H1 (cell line): ENCODE measurements at regions not wholly inside any gene's neighbourhood (a gene's known extent, or its start where the extent isn't known, plus 50 kb on each side); places are given as distances from the start of the nearest gene placed in this dataset.

Source experiments
- CTCF ChIA-PET: fragments of 300-600 bp; sonication (Branson Sonifier 250); formaldehyde crosslinking; loops from one replicate; lab custom pipeline; 2021; ENCODE audit not compliant: partially characterized antibody; lab: Charles Lee
- POLR2A ChIA-PET: fragments of 300-600 bp; sonication (Branson Sonifier 250); formaldehyde crosslinking; loops from one replicate; lab custom pipeline; 2021; ENCODE audit warnings: inconsistent platforms; ENCODE audit not compliant: partially characterized antibody; lab: Charles Lee
- DNase-seq, 2 experiments: peaks; one replicate each; pipeline versions ENCODE4 v3.0.0 to v3.0.0-alpha.2; 2010 to 2022; ENCODE audit warnings: low spot score in 2 of 2, low read depth in 1 of 2, mixed read lengths in 1 of 2
- FAIRE-seq: peaks from 2 replicates; lab custom pipeline; 2011; peaks lifted over from hg19 to GRCh38; lab: Jason Lieb, UNC
- H2AFZ ChIP-seq: 2 replicates; pipeline ENCODE4 v1.8.1; 2012; ENCODE audit warnings: low read length, inconsistent platforms
- H2AK5ac ChIP-seq: 2 replicates; pipeline ENCODE4 v1.6.1; 2013; ENCODE audit warnings: low read depth, low read length
- H2BK120ac ChIP-seq: replicated peaks from 2 replicates; pipeline ENCODE3; 2013; ENCODE audit warnings: low read depth, low read length, inconsistent platforms
- H2BK12ac ChIP-seq: 2 replicates; pipeline ENCODE4 v1.6.1; 2013; ENCODE audit warnings: low read depth, low read length
- H2BK15ac ChIP-seq: 2 replicates; pipeline ENCODE4 v1.6.1; 2013; ENCODE audit warnings: low read length
- H2BK20ac ChIP-seq: 2 replicates; pipeline ENCODE4 v1.6.1; 2013; ENCODE audit warnings: low read length
- H2BK5ac ChIP-seq: 2 replicates; pipeline ENCODE4 v1.6.1; 2013; ENCODE audit warnings: low read depth, low read length
- H3K14ac ChIP-seq: 2 replicates; pipeline ENCODE4 v1.6.1; 2013; ENCODE audit warnings: inconsistent platforms; ENCODE audit not compliant: insufficient read length
- H3K18ac ChIP-seq: 2 replicates; pipeline ENCODE4 v1.6.1; 2013; ENCODE audit warnings: low read length; ENCODE audit errors: extremely low read depth
- H3K23ac ChIP-seq: 2 replicates; pipeline ENCODE4 v1.6.1; 2013; ENCODE audit warnings: inconsistent platforms; ENCODE audit not compliant: insufficient read length
- H3K23me2 ChIP-seq: 2 replicates; pipeline ENCODE4 v1.6.1; 2013; ENCODE audit warnings: low read depth, low read length
- H3K27ac ChIP-seq: 2 replicates; pipeline ENCODE4 v1.6.1; 2011; ENCODE audit warnings: low read depth, low read length, inconsistent platforms
- H3K27me3 ChIP-seq, 4 experiments: replicated peaks in 1 of 4; 1 replicate in 1 of 4; 2 replicates in 3 of 4; pipeline versions ENCODE4 v1.6.1 to v1.8.1; 2011 to 2013; ENCODE audit warnings: low read length in 3 of 4, mild to moderate bottlenecking in 3 of 4, inconsistent platforms in 2 of 4, mixed read lengths in 2 of 4, moderate library complexity in 1 of 4; ENCODE audit not compliant: control insufficient read depth in 3 of 4, insufficient read depth in 3 of 4; ENCODE audit errors: extremely low read depth in 1 of 4
- H3K36me3 ChIP-seq, 4 experiments: 2 replicates each; pipeline versions ENCODE4 v1.6.1 to v1.8.1; 2011 to 2013; ENCODE audit warnings: mild to moderate bottlenecking in 4 of 4, low read length in 3 of 4, moderate library complexity in 2 of 4, control low read depth in 1 of 4, inconsistent platforms in 1 of 4; ENCODE audit not compliant: insufficient read depth in 4 of 4, control insufficient read depth in 2 of 4
- H3K4ac ChIP-seq: replicated peaks from 2 replicates; pipeline ENCODE3; 2013; ENCODE audit warnings: low read length, low read depth, mixed read lengths, inconsistent platforms; ENCODE audit not compliant: insufficient read length
- H3K4me1 ChIP-seq, 4 experiments: replicated peaks in 1 of 4; 1 replicate in 1 of 4; 2 replicates in 3 of 4; pipeline versions ENCODE4 v1.6.1 to v1.8.1; 2011 to 2013; ENCODE audit warnings: low read length in 3 of 4, inconsistent platforms in 2 of 4, mixed read lengths in 1 of 4; ENCODE audit not compliant: insufficient read depth in 4 of 4, control insufficient read depth in 3 of 4
- H3K4me2 ChIP-seq, 2 experiments: 2 replicates each; pipeline versions ENCODE4 v1.6.1 to v1.8.1; 2011 to 2013; ENCODE audit warnings: low read depth in 2 of 2, low read length in 2 of 2, control low read depth in 1 of 2, inconsistent platforms in 1 of 2, mild to moderate bottlenecking in 1 of 2; ENCODE audit not compliant: insufficient read depth in 1 of 2
- H3K4me3 ChIP-seq, 4 experiments: fragments of 200-600, 300-600 bp in 1 of 4; sonication (generic), shearing (Covaris generic), sonication (Bioruptor Twin) in 1 of 4; 2 replicates each; pipeline versions ENCODE4 v1.5.1 to v1.8.1; 2011 to 2016; ENCODE audit warnings: low read length in 4 of 4, low read depth in 3 of 4, control low read depth in 2 of 4, inconsistent platforms in 2 of 4, mild to moderate bottlenecking in 2 of 4, mixed read lengths in 1 of 4, moderate library complexity in 1 of 4; ENCODE audit not compliant: insufficient read depth in 2 of 4; ENCODE audit errors: extremely low read depth in 1 of 4
- H3K56ac ChIP-seq: replicated peaks from 2 replicates; pipeline ENCODE3; 2013; ENCODE audit warnings: low read depth, mild to moderate bottlenecking, mixed read lengths, low read length, inconsistent platforms; ENCODE audit not compliant: insufficient read length
- H3K79me1 ChIP-seq: 2 replicates; pipeline ENCODE4 v1.6.1; 2013; ENCODE audit warnings: low read depth, low read length, control low read depth
- H3K79me2 ChIP-seq, 2 experiments: 2 replicates each; pipeline versions ENCODE4 v1.6.1 to v1.8.1; 2012 to 2013; ENCODE audit warnings: low read length in 2 of 2, mild to moderate bottlenecking in 2 of 2, inconsistent platforms in 1 of 2; ENCODE audit not compliant: insufficient read depth in 2 of 2, control insufficient read depth in 1 of 2
- H3K9ac ChIP-seq, 4 experiments: replicated peaks in 1 of 4; 1 replicate in 1 of 4; 2 replicates in 3 of 4; pipeline versions ENCODE4 v1.6.1 to v1.8.1; 2011 to 2013; ENCODE audit warnings: low read depth in 3 of 4, low read length in 3 of 4, control low read depth in 2 of 4, mild to moderate bottlenecking in 2 of 4, moderate library complexity in 2 of 4, inconsistent platforms in 1 of 4; ENCODE audit errors: extremely low read depth in 1 of 4
- H3K9me3 ChIP-seq, 2 experiments: 2 replicates each; pipeline versions ENCODE4 v1.6.1 to v1.8.1; 2012 to 2013; ENCODE audit warnings: mild to moderate bottlenecking in 2 of 2, moderate library complexity in 2 of 2, control low read depth in 1 of 2, inconsistent platforms in 1 of 2, low read depth in 1 of 2, low read length in 1 of 2, mixed read lengths in 1 of 2; ENCODE audit not compliant: insufficient read depth in 2 of 2
- H4K20me1 ChIP-seq, 2 experiments: replicated peaks in 1 of 2; 2 replicates each; pipeline versions ENCODE3 to v1.8.1; 2011 to 2013; ENCODE audit warnings: inconsistent platforms in 2 of 2, low read length in 2 of 2, mild to moderate bottlenecking in 1 of 2; ENCODE audit not compliant: insufficient read depth in 2 of 2, control insufficient read depth in 1 of 2
- H4K5ac ChIP-seq: 2 replicates; pipeline ENCODE4 v1.6.1; 2013; ENCODE audit warnings: low read length, low read depth, mixed read lengths, inconsistent platforms; ENCODE audit not compliant: insufficient read length
- H4K8ac ChIP-seq: 2 replicates; pipeline ENCODE4 v1.8.0; 2013; ENCODE audit warnings: mild to moderate bottlenecking, moderate library complexity, low read length, inconsistent platforms; ENCODE audit not compliant: insufficient read depth; ENCODE audit errors: extremely low read depth
- H4K91ac ChIP-seq: replicated peaks from 2 replicates; pipeline ENCODE3; 2013; ENCODE audit warnings: low read length, mixed read lengths, inconsistent platforms; ENCODE audit not compliant: insufficient read length
- CHD7 ChIP-seq: fragments of 300-600 bp; sonication (generic); IDR thresholded peaks from 2 replicates; pipeline ENCODE4 v1.7.1; 2012; ENCODE audit warnings: low read length, moderate library complexity, mild to moderate bottlenecking, inconsistent platforms; ENCODE audit not compliant: insufficient replicate concordance
- WGBS, 2 experiments: shearing (Covaris generic) in 1 of 2; methylation state at CpG; one replicate each; pipeline versions ENCODE4 v1.1.6 to v1.1.7; 2013 to 2015; ENCODE audit warnings: low lambda C conversion rate in 2 of 2, mixed read lengths in 2 of 2, inconsistent platforms in 1 of 2, low coverage in 1 of 2, missing lambda C conversion rate in 1 of 2; ENCODE audit not compliant: insufficient replicate concordance in 2 of 2, insufficient coverage in 1 of 2, insufficient read length in 1 of 2; ENCODE audit errors: extremely low coverage in 1 of 2, missing lambda C conversion rate in 1 of 2; 5-methylcytosine and 5-hydroxymethylcytosine counted together

- no peak overlapping the region for H3K14ac ChIP-seq
- H2BK5ac ChIP-seq = no peak overlapping the region
- H3K23ac ChIP-seq = no peak overlapping the region
- no peak overlapping the region for H3K27ac ChIP-seq
- no peak overlapping the region for H2BK20ac ChIP-seq
- H3K4me1 ChIP-seq = no peaks in the 10 kb centered on the region
- ChIA-PET CTCF (interaction anchor here (1.0 to 1.8 kb wide), 2 partner anchors 15 to 147 kb away, joined by 4 read pairs; no protein-coding TSS in a partner anchor), POLR2A (no interaction called here)
- no peak for DNase-seq
- H3K9ac ChIP-seq = no peak overlapping the region
- no peak overlapping the region for H4K91ac ChIP-seq
- H2BK120ac ChIP-seq = no peak overlapping the region
- no peaks in the 10 kb centered on the region for H3K79me1 ChIP-seq
- H3K9me3 ChIP-seq = no peaks in the 10 kb centered on the region
- H3K79me2 ChIP-seq = no peaks in the 10 kb centered on the region
- no peak overlapping the region for H2AFZ ChIP-seq
- no peak overlapping the region for H2BK15ac ChIP-seq
- FAIRE-seq = no peak
- H3K4ac ChIP-seq = no peak overlapping the region
- no peak overlapping the region for H2BK12ac ChIP-seq
- no peak overlapping the region for H4K5ac ChIP-seq
- H3K4me3 ChIP-seq = no peak overlapping the region
- H2AK5ac ChIP-seq = no peak overlapping the region
- no peak overlapping the region for H3K56ac ChIP-seq
- no peaks in the 10 kb centered on the region for H3K27me3 ChIP-seq
- H3K36me3 ChIP-seq = no peaks in the 10 kb centered on the region
- no peaks in the 10 kb centered on the region for H4K20me1 ChIP-seq
- H3K4me2 ChIP-seq = no peak overlapping the region
- H3K18ac ChIP-seq = no peak overlapping the region
- 83% methylated on average over 6 of the region's 6 CpGs; no CpG with 5 or more reads in 1 of the 2 experiments for WGBS, 2 experiments
- no peaks in the 10 kb centered on the region for H3K23me2 ChIP-seq
- H4K8ac ChIP-seq = no peak overlapping the region
- TF ChIP-seq CHD7 = no peak
These were observed 139.9 kb upstream of the SLC22A23 start for GRCh38 chr6:3596766-3597165.
